Panc1 (cell line): ENCODE measurements at regions not wholly inside any gene's neighbourhood (a gene's known extent, or its start where the extent isn't known, plus 50 kb on each side); places are given as distances from the start of the nearest gene placed in this dataset.

ENCODE experiments used
- ATAC-seq: fragments of 200-7000 bp; cut with Tn5 transposase; 2 replicates; pipeline ENCODE4 v1.9.1; 2020; ENCODE audit warnings: mild to moderate bottlenecking, moderate library complexity
- BruUV-seq: library from RNA; stranded (reverse); fragments of 400-500 nt; replicated peaks from 2 replicates; lab custom pipeline; 2021; lab: Mats Ljungman, UMichigan
- CTCF ChIA-PET: fragments of 300-600 bp; sonication (Branson Sonifier 250); formaldehyde crosslinking; loops from one replicate; lab custom pipeline; 2022; ENCODE audit warnings: antibody characterized with exemption; lab: Charles Lee
- POLR2A ChIA-PET: fragments of 300-600 bp; sonication (Branson Sonifier 250); formaldehyde crosslinking; loops from one replicate; lab custom pipeline; 2022; ENCODE audit warnings: antibody characterized with exemption; lab: Charles Lee
- DNase-seq: peaks from one replicate; pipeline ENCODE4 v3.0.0-alpha.2; 2010; ENCODE audit warnings: low read depth, low spot score
- H3K27ac ChIP-seq: 2 replicates; pipeline ENCODE4 v1.5.1; 2011; ENCODE audit warnings: mild to moderate bottlenecking, low read length, inconsistent platforms
- H3K27me3 ChIP-seq: fragments of 200-500 bp; sonication (Bioruptor generic); 2 replicates; pipeline ENCODE4 v1.6.0; 2014; ENCODE audit warnings: low read length, inconsistent platforms; ENCODE audit not compliant: control insufficient read depth, insufficient read depth
- H3K36me3 ChIP-seq: fragments of 200-500 bp; sonication (Bioruptor generic); 2 replicates; pipeline ENCODE4 v1.5.1; 2014; ENCODE audit warnings: inconsistent platforms, mild to moderate bottlenecking, low read length, moderate library complexity; ENCODE audit not compliant: control insufficient read depth, insufficient read depth
- H3K4me1 ChIP-seq: 2 replicates; pipeline ENCODE4 v1.5.1; 2011; ENCODE audit warnings: inconsistent platforms, mild to moderate bottlenecking, low read length, moderate library complexity; ENCODE audit not compliant: control insufficient read depth, insufficient read depth
- H3K4me3 ChIP-seq, 2 experiments: 2 replicates each; pipeline ENCODE4 v1.5.1; 2011 to 2012; ENCODE audit warnings: low read depth in 2 of 2, low read length in 2 of 2, mild to moderate bottlenecking in 2 of 2, inconsistent platforms in 1 of 2, moderate library complexity in 1 of 2
- H3K9me3 ChIP-seq: fragments of 200-500 bp; sonication (Bioruptor generic); 2 replicates; pipeline ENCODE4 v1.5.1; 2014; ENCODE audit warnings: low read depth, mild to moderate bottlenecking, inconsistent platforms, low read length, moderate library complexity; ENCODE audit not compliant: control insufficient read depth, insufficient read depth
- CTCF ChIP-seq: fragments of 450-650 bp; IDR thresholded peaks from 2 replicates; pipeline ENCODE4 v1.5.1; 2017; ENCODE audit warnings: mild to moderate bottlenecking
- POLR2AphosphoS5 ChIP-seq: IDR thresholded peaks from 2 replicates; pipeline ENCODE4 v1.6.1; 2012; ENCODE audit warnings: mild to moderate bottlenecking, low read depth, low read length, moderate library complexity
- REST ChIP-seq, 2 experiments: IDR thresholded peaks; 2 replicates each; pipeline ENCODE4 v1.6.1; 2011 to 2012; ENCODE audit warnings: low read depth in 2 of 2, control low read depth in 1 of 2, low read length in 1 of 2, mild to moderate bottlenecking in 1 of 2, moderate library complexity in 1 of 2; ENCODE audit not compliant: insufficient read depth in 1 of 2
- SIN3A ChIP-seq: IDR thresholded peaks from 2 replicates; pipeline ENCODE4 v1.6.1; 2012; ENCODE audit warnings: low read depth, mild to moderate bottlenecking, low read length, moderate library complexity, borderline replicate concordance; ENCODE audit not compliant: insufficient read depth
- TCF7L2 ChIP-seq: IDR thresholded peaks from 2 replicates; pipeline ENCODE4 v1.6.1; 2011; ENCODE audit warnings: mild to moderate bottlenecking, low read depth, low read length, inconsistent platforms
- in situ Hi-C: cut with HindIII; loops from 2 replicates; pipeline ENCODE4 v1.10.0; 2016; ENCODE audit warnings: low sequenced_read_pairs, low pct_unique_long_range_greater_than_20kb
- intact Hi-C: fragments of 100-400 bp; cut with micrococcal nuclease; formaldehyde crosslinking; loops from one replicate; pipeline ENCODE4 v1.10.0; 2022; ENCODE audit not compliant: unreplicated experiment

- ATAC-seq, result no peak
Measured at GRCh38 chr3:150210461-150211110, 197.5 kb upstream of the TSC22D2 start.

GRCh38 chr3:150203273-150203672, 204.8 kb upstream of the TSC22D2 start:
- no peaks in the 10 kb centered on the region for H3K9me3 ChIP-seq
- no peaks in the 10 kb centered on the region for H3K36me3 ChIP-seq
- in situ Hi-C loops (no loop called here), intact Hi-C loops (no loop called here)
- no peaks in the 10 kb centered on the region; the same call in 1 of the 2 replicates for H3K27me3 ChIP-seq
- ATAC-seq (no peak), DNase-seq (no peak)
- TF ChIP-seq POLR2AphosphoS5, result no peak
- TF ChIP-seq SIN3A, result no peak
- TF ChIP-seq TCF7L2, result no peak
- TF ChIP-seq CTCF, result no peak
- TF ChIP-seq REST (IDR thresholded peaks at IDR 0.05; ENCODE audit: insufficient read depth in 1 of 2, low read depth in 2 of 2, low read length in 1 of 2), result no peak
- ChIA-PET CTCF (no interaction called here), POLR2A (no interaction called here)
- H3K27ac ChIP-seq, result no peak overlapping the region
- H3K4me3 ChIP-seq, result no peak overlapping the region
- no TSS peak for BruUV-seq
- no peaks in the 10 kb centered on the region for H3K4me1 ChIP-seq

More at GRCh38 chr3:150210461-150211110, 197.5 kb upstream of the TSC22D2 start:
- Histone ChIP-seq H3K4me3 (no peak overlapping the region), H3K27ac (no peak overlapping the region), H3K27me3 (no peaks in the 10 kb centered on the region; the same call in 1 of the 2 replicates), H3K4me1 (no peaks in the 10 kb centered on the region), H3K9me3 (no peaks in the 10 kb centered on the region), H3K36me3 (no peaks in the 10 kb centered on the region)
- ChIA-PET POLR2A (no interaction called here), CTCF (no interaction called here)
- intact Hi-C loops, result no loop called here
- DNase-seq, result no peak
- BruUV-seq, result no TSS peak
- in situ Hi-C loops, result no loop called here
- no peak for TF ChIP-seq SIN3A
- no peak for TF ChIP-seq CTCF
- no peak for TF ChIP-seq REST (IDR thresholded peaks at IDR 0.05; ENCODE audit: insufficient read depth in 1 of 2, low read depth in 2 of 2, low read length in 1 of 2)
- TF ChIP-seq POLR2AphosphoS5, result no peak
- TF ChIP-seq TCF7L2, result no peak
